Stimulated activated memory B cell treated with anti-CD40 and anti-IgM and Interleukin-4, amounts not matched to agents 10 μg/mL and 1 μg/mL and 100 μg/mL, for 72 hours (primary cell): ENCODE measurements at regions not wholly inside any gene's neighbourhood (a gene's known extent, or its start where the extent isn't known, plus 50 kb on each side); places are given as distances from the start of the nearest gene placed in this dataset.
"Not testable (repeated sequence)": the region's sequence is repeated elsewhere in the genome, so short reads cannot be mapped to it uniquely, and the experiment has no call there.

Experiments used
- ATAC-seq: fragments of 150-1000 bp; cut with Tn5 transposase; 2 replicates; pipeline ENCODE4 v1.10.0; 2021
- H3K27ac Mint-ChIP-seq: one replicate; pipeline ENCODE4 v1.8.0; 2022; ENCODE audit warnings: mild to moderate bottlenecking, mixed read lengths
- H3K27me3 Mint-ChIP-seq: one replicate; pipeline ENCODE4 v1.8.0; 2022; ENCODE audit warnings: mixed read lengths
- H3K36me3 Mint-ChIP-seq: one replicate; pipeline ENCODE4 v1.8.0; 2022; ENCODE audit warnings: mixed read lengths
- H3K4me1 Mint-ChIP-seq: one replicate; pipeline ENCODE4 v1.8.0; 2022; ENCODE audit warnings: mixed read lengths
- H3K4me3 Mint-ChIP-seq: one replicate; pipeline ENCODE4 v1.8.0; 2022; ENCODE audit warnings: mild to moderate bottlenecking, moderate library complexity, mixed read lengths
- H3K9me3 Mint-ChIP-seq: one replicate; pipeline ENCODE4 v1.8.0; 2022; ENCODE audit warnings: mixed read lengths

DNA sequence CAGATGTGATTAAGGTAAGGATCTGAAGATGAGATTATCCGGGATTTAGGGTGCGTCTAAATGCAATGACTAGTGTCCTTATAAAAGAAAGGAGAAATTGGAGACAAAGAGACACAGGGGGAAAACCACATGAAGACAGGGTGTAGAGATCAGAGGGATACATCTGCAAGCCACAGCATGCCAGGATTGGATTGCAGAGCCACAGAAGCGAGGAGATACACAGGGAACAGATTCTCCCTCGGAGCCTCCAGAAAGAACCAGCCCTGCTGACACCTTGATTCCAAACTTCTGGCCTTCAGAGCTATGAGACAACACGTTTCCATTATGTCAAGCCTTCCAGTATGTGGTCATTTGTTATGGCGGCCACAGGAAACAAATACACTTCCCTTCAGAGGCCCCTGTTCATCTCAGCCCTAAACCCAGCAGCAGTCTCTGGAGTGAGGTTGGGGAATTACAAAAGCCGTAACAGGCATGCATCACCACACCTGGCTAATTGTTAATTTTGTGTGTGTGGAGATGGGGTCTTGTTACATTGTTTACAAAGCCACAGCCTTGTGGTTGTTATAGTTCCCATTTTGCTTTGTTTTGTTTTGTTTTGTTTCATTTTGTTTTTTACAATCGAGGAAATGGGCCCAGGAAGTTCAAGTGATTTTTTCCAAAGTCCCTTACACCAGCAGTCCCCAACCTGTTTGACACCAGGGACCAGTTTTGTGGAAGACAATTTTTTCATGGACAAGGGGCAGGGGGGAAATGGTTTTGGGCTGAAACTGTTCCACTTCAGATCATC, 51.6 kb upstream of the LYRM9 start:
- H3K27ac Mint-ChIP-seq: peak overlapping the region; percentile 74
- H3K4me3 Mint-ChIP-seq: peak overlapping the region; percentile 23
- peak; percentile 66 for ATAC-seq
- peaks cover 36% of the 10 kb centered on the region for H3K4me1 Mint-ChIP-seq
- no peaks in the 10 kb centered on the region for H3K36me3 Mint-ChIP-seq
- H3K27me3 Mint-ChIP-seq: no peaks in the 10 kb centered on the region
- H3K9me3 Mint-ChIP-seq: no peaks in the 10 kb centered on the region

- Mint-ChIP-seq H3K27ac (peak overlapping the region; percentile 74), H3K4me1 (peaks cover 31% of the 10 kb centered on the region), H3K9me3 (no peaks in the 10 kb centered on the region), H3K36me3 (no peaks in the 10 kb centered on the region), H3K27me3 (no peaks in the 10 kb centered on the region), H3K4me3 (peak overlapping the region; percentile 23)
- peak; percentile 29 for ATAC-seq
These were observed 52.1 kb upstream of the LYRM9 start for GRCh38 chr17:27945333-27945616.

- H3K27me3 Mint-ChIP-seq: no peaks in the 10 kb centered on the region
- H3K9me3 Mint-ChIP-seq: no peaks in the 10 kb centered on the region
- H3K27ac Mint-ChIP-seq: peak overlapping the region; percentile 74
- H3K36me3 Mint-ChIP-seq: no peaks in the 10 kb centered on the region
- H3K4me3 Mint-ChIP-seq: no peak overlapping the region
- H3K4me1 Mint-ChIP-seq: peaks cover 31% of the 10 kb centered on the region
- ATAC-seq: no peak
These were observed 52.8 kb upstream of the LYRM9 start for GRCh38 chr17:27945953-27946352.

DNA sequence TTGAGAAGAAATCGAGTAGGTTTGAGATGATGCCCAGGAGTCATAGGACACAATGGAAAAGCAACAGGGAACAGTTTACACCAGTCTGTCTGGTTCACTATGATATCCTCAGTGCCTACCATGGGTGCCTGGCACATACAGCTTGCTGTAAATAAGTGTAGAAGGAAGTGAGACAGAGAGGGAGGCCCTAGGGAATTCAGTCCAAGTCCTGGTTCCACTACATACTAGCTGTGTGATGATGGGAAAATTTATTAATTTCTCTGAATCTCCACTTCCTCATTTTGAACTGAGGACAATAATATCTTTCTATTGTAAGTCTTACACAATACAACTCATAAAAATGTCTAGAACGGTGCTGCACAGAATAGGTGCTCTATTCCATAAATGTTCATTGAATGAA, 53.3 kb upstream of the LYRM9 start:
- Mint-ChIP-seq H3K9me3 (no peaks in the 10 kb centered on the region), H3K27ac (peak overlapping the region; percentile 74), H3K4me1 (peaks cover 31% of the 10 kb centered on the region), H3K27me3 (peaks cover under 1% of the 10 kb centered on the region), H3K36me3 (no peaks in the 10 kb centered on the region), H3K4me3 (no peak overlapping the region)
- peak; percentile 90 for ATAC-seq

DNA sequence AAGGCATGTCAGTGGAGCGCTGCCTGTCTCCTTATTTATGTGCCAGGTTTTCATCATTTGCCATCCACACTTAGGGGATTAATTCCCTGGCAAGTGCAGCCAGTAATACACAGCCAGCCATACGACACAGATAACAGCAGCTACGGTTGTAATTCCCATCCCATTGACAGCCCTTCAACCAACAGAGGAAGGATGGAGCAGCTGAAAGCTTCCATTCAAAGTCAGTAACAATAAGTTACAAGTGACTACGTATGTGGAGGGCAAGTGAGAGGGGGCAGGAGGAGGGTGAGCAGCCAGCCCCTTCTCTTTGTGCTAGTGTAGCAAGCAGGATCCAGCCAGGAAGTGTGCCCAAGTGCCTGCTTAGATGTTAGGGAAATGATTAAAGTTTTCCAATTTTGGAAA, 53.8 kb upstream of the LYRM9 start:
- peaks cover 6% of the 10 kb centered on the region for H3K27me3 Mint-ChIP-seq
- H3K36me3 Mint-ChIP-seq: no peaks in the 10 kb centered on the region
- no peak for ATAC-seq
- peaks cover 31% of the 10 kb centered on the region for H3K4me1 Mint-ChIP-seq
- no peak overlapping the region for H3K27ac Mint-ChIP-seq
- no peak overlapping the region for H3K4me3 Mint-ChIP-seq
- H3K9me3 Mint-ChIP-seq: no peaks in the 10 kb centered on the region

GRCh38 chr17:27949304-27949703, 56.1 kb upstream of the LYRM9 start:
- H3K9me3 Mint-ChIP-seq: no peaks in the 10 kb centered on the region
- peaks cover 24% of the 10 kb centered on the region for H3K27me3 Mint-ChIP-seq
- H3K4me1 Mint-ChIP-seq: peaks cover 29% of the 10 kb centered on the region
- H3K27ac Mint-ChIP-seq: no peak overlapping the region
- ATAC-seq: no peak
- H3K36me3 Mint-ChIP-seq: no peaks in the 10 kb centered on the region
- no peak overlapping the region for H3K4me3 Mint-ChIP-seq

DNA sequence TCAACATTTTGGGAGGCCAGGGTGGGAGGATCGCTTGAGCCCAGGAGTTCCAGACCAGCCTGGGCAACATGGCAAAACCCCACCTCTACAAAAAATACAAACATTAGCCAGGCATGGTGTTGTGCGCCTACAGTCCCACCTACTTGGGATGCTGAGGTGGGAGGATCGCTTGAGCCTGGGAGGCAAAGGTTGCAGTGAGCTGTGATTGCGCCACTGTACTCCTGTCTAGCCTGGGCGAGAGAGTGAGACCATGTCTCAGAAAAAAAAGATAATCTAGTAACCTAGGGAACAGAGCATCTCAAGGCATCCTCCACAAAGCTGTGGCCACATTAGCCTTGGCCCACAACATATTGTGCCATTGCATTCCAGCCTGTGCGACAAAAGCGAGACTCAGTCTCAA, 57.1 kb upstream of the LYRM9 start:
- ATAC-seq, H3K27ac Mint-ChIP-seq, H3K4me3 Mint-ChIP-seq, H3K36me3 Mint-ChIP-seq, H3K9me3 Mint-ChIP-seq: not testable (repeated sequence)
- Mint-ChIP-seq H3K27me3 (peaks cover 24% of the 10 kb centered on the region), H3K4me1 (peaks cover 20% of the 10 kb centered on the region)

DNA sequence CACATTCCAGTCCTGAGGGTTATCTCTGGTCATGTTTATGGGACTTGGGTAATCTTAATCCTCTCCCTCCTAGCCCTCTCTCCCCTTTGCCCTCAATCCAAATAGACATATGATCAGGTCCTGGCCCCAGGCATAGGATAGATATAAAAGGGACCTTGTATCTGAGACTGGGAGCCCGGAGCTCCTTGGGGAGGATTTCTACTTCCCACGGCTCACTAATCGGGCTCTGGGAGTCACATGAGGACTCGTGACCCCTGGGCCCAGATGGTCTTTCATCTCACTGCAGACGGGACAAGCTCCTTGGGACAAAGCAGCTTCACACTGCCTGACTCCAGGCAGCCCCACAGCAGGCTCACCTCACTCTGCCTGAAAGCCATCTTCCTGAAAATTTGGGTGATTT, 57.8 kb upstream of the LYRM9 start:
- H3K4me3 Mint-ChIP-seq: no peak overlapping the region
- no peaks in the 10 kb centered on the region for H3K9me3 Mint-ChIP-seq
- peaks cover 24% of the 10 kb centered on the region for H3K27me3 Mint-ChIP-seq
- H3K27ac Mint-ChIP-seq: no peak overlapping the region
- no peak for ATAC-seq
- peaks cover 12% of the 10 kb centered on the region for H3K4me1 Mint-ChIP-seq
- no peaks in the 10 kb centered on the region for H3K36me3 Mint-ChIP-seq

GRCh38 chr17:27951872-27952271, 58.7 kb upstream of the LYRM9 start:
- Mint-ChIP-seq H3K27me3 (peaks cover 24% of the 10 kb centered on the region), H3K27ac (no peak overlapping the region), H3K4me1 (peaks cover 3% of the 10 kb centered on the region), H3K36me3 (no peaks in the 10 kb centered on the region), H3K9me3 (no peaks in the 10 kb centered on the region), H3K4me3 (no peak overlapping the region)
- peak; percentile 18 for ATAC-seq

DNA sequence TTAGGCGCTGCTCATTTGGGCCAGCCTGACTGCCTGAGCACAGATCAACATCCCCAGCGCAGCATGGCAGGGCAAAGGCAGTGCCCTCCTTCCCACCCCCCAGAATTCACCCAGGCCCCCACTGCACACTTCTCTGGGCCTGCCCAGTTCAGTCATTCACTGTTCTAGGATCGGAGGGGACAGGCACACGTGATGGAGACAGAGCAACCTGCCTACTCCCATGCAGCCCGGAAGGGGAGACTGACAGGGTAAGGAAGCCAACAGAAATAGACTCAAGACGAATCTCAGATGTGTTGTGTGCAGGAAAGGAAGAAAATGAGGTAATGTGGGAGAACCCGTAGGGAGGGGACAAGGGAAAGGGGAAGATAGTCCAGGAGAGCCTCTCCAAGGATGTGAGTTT, 59.2 kb upstream of the LYRM9 start:
- H3K9me3 Mint-ChIP-seq: no peaks in the 10 kb centered on the region
- no peaks in the 10 kb centered on the region for H3K4me1 Mint-ChIP-seq
- H3K27ac Mint-ChIP-seq: no peak overlapping the region

DNA sequence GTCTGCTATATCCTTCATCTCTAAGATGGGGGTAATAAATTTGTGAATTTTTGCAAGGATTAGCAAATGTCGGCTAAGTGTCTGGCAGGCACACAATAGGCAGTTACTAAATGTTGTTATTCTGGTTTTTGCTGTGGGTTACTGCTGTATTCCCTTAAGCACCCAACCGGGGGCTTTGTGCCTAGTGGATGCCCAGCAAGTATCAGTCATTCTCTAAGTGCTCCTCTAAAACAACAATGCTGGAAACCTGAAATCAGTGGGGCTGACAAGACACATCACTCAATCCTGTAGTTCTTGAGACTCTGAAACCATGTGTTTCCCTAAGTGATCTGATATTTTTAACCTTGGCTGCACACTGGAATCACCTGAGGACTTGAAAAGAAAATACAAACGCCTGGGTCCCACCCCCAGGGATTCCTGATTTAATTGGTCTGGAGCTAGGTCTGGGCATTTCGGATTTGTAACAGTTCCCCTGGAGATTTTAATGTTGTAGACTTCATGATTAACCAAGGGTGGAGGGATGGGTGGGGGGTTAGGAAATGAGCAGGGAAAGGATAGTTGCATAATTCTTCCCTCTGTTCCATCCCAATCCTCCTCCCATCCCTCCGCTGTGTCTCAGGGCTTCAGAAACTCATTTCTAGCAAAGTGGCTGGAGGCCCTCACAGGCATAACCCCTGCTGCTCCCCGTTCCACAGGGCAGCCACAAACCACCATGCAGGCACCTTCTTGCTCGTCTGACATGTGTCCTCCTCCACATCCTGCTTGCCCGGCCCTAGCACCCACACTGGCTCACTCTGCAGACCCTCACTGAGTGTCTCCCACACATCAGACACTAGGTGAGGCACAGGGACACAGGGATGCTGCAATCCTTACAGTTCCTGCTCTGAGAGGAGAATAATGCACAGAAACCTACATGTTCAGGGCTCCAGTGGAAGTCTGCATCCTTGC, 61.7 kb upstream of the LYRM9 start:
- ATAC-seq: no peak
- Mint-ChIP-seq H3K27ac (no peak overlapping the region), H3K36me3 (no peaks in the 10 kb centered on the region), H3K27me3 (peaks cover 24% of the 10 kb centered on the region), H3K4me3 (no peak overlapping the region), H3K9me3 (no peaks in the 10 kb centered on the region), H3K4me1 (no peaks in the 10 kb centered on the region)

More for the DNA sequence above, 59.2 kb upstream of the LYRM9 start:
- H3K36me3 Mint-ChIP-seq: no peaks in the 10 kb centered on the region
- no peak for ATAC-seq
- peaks cover 24% of the 10 kb centered on the region for H3K27me3 Mint-ChIP-seq
- no peak overlapping the region for H3K4me3 Mint-ChIP-seq

DNA sequence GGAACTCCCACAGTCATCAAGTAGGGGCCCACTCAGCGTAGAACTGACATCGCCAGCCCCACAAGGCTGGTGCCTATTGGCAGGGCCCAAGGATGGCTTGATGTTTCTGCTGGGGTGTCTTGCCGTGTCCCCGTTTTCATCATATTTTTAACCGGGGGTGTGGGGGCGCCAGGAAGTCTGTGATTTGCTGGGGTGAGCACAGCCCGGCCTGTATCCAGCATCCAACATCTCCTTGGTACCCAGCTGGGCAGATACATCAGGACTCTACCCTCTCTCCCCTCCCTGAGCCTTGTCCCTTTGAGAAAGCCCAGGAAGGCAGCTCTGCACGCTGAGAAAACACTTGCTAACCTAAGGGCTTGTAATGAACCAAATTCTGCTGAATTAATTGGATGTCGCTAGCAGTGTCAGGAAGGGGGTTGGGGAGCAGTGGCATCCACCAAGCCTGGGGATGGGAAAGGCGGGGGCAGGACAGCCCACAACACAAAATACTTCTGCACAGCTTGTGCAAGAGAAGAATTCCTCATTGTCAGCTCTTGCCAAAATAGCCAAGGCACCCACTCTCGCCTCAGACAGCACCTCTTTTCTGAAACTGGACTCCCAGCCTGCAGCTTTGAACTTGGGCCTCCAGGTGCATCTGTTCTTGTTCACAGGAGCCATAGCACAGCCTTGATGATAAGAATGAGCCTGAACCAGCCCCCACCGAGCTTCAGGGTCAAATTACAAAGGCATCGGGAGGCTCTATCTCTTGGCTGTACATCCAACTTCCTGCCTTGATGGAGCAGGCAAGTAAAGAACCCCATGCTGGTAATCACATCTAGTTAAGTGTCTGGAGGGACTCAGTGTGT, 63.7 kb upstream of the LYRM9 start:
- Mint-ChIP-seq H3K4me3 (no peak overlapping the region), H3K36me3 (no peaks in the 10 kb centered on the region), H3K9me3 (no peaks in the 10 kb centered on the region), H3K27ac (no peak overlapping the region), H3K4me1 (no peaks in the 10 kb centered on the region), H3K27me3 (peaks cover 20% of the 10 kb centered on the region)
- no peak for ATAC-seq

- H3K27me3 Mint-ChIP-seq: peaks cover 14% of the 10 kb centered on the region
- H3K27ac Mint-ChIP-seq, H3K36me3 Mint-ChIP-seq, ATAC-seq, H3K9me3 Mint-ChIP-seq, H3K4me1 Mint-ChIP-seq, H3K4me3 Mint-ChIP-seq: not testable (repeated sequence)
These were observed 64.3 kb upstream of the LYRM9 start for GRCh38 chr17:27957446-27957793.

DNA sequence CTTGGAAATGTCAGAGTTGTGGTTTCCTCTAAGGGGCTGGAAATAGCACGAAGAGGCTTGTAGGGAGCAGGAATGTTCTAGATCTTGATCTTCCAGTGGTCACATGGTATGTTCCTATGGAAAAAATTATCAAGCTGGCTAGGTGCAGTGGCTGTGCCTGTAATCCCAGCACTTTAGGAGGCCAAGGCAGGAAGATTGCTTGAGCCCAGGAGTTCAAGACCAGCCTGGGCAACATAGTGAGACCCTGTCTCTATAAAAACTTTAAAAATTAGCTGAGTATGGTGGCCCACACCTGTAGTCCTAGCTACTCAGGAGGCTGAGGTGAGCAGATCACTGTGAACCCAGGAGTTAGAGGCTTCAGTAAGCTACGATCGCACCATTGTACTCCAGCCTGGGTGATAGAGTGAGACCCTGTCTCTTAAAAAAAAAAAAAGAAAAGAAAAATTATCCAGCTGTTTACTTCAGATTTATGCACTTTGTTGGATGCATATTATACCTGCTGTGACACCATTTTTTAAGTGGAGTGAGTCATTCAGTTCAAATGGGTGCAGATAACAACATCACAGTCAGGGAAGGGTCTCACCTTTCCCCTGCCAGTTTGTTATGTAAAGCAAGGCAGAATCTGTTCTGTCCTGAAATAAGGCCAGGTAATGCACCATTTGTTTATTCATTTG, 65.7 kb upstream of the LYRM9 start:
- no peak overlapping the region for H3K4me3 Mint-ChIP-seq
- no peak for ATAC-seq

GRCh38 chr17:27959382-27959709, 66.2 kb upstream of the LYRM9 start:
- H3K27ac Mint-ChIP-seq: no peak overlapping the region
- H3K4me1 Mint-ChIP-seq: no peaks in the 10 kb centered on the region
- no peaks in the 10 kb centered on the region for H3K27me3 Mint-ChIP-seq
- no peak for ATAC-seq
- H3K9me3 Mint-ChIP-seq: no peaks in the 10 kb centered on the region
- H3K36me3 Mint-ChIP-seq: no peaks in the 10 kb centered on the region
- H3K4me3 Mint-ChIP-seq: no peak overlapping the region

More for the DNA sequence above, 65.7 kb upstream of the LYRM9 start:
- no peaks in the 10 kb centered on the region for H3K9me3 Mint-ChIP-seq
- no peaks in the 10 kb centered on the region for H3K27me3 Mint-ChIP-seq
- no peaks in the 10 kb centered on the region for H3K36me3 Mint-ChIP-seq
- H3K4me1 Mint-ChIP-seq: no peaks in the 10 kb centered on the region
- no peak overlapping the region for H3K27ac Mint-ChIP-seq
